Lung (tissue), 11 donors: ENCODE measurements at regions not wholly inside any gene's neighbourhood (a gene's known extent, or its start where the extent isn't known, plus 50 kb on each side); places are given as distances from the start of the nearest gene placed in this dataset.

ENCODE experiments used
- ATAC-seq: fragments of 200-7000 bp; cut with Tn5 transposase; one replicate; pipeline ENCODE4 v1.9.1; 2020; ENCODE audit warnings: moderate number of reproducible peaks; ENCODE audit not compliant: insufficient read depth, low FRiP score
- DNase-seq, 3 donors: peaks; one replicate each; pipeline ENCODE4 v3.0.0-alpha.2; 2013 to 2017
- H3K27ac ChIP-seq, 2 donors: one replicate each; pipeline ENCODE4 v1.5.1; 2013; ENCODE audit warnings: mild to moderate bottlenecking in 2 of 2, moderate library complexity in 2 of 2, control low read depth in 1 of 2, inconsistent platforms in 1 of 2, low read depth in 1 of 2, low read length in 1 of 2
- H3K27me3 ChIP-seq, 3 donors: one replicate each; pipeline ENCODE4 v1.5.1; 2013; ENCODE audit warnings: low read length in 2 of 3; ENCODE audit not compliant: control insufficient read depth in 3 of 3, insufficient read depth in 3 of 3
- H3K36me3 ChIP-seq, 4 donors: one replicate each; pipeline ENCODE4 v1.5.1; 2013; ENCODE audit warnings: low read length in 4 of 4, mild to moderate bottlenecking in 1 of 4, moderate library complexity in 1 of 4; ENCODE audit not compliant: control insufficient read depth in 4 of 4, insufficient read depth in 4 of 4
- H3K4me1 ChIP-seq, 5 donors: one replicate each; pipeline ENCODE4 v1.5.1; 2013; ENCODE audit warnings: low read length in 5 of 5, mild to moderate bottlenecking in 2 of 5, moderate library complexity in 1 of 5; ENCODE audit not compliant: control insufficient read depth in 5 of 5, insufficient read depth in 5 of 5
- H3K4me3 ChIP-seq: one replicate; pipeline ENCODE4 v1.5.1; 2013; ENCODE audit warnings: mild to moderate bottlenecking, control low read depth, moderate library complexity
- H3K9ac ChIP-seq, 2 donors: one replicate each; pipeline ENCODE4 v1.5.1; 2013; ENCODE audit warnings: low read length in 2 of 2, control low read depth in 1 of 2; ENCODE audit not compliant: insufficient read depth in 1 of 2
- H3K9me3 ChIP-seq, 4 donors: one replicate each; pipeline ENCODE4 v1.5.1; 2013; ENCODE audit warnings: low read length in 3 of 4, mild to moderate bottlenecking in 1 of 4, moderate library complexity in 1 of 4; ENCODE audit not compliant: control insufficient read depth in 4 of 4, insufficient read depth in 3 of 4
- WGBS, 2 donors: extraction: QIAGEN DNeasy Blood & Tissue Kit; methylation state at CpG; one replicate each; pipeline ENCODE4 v1.1.7; 2013; 5-methylcytosine and 5-hydroxymethylcytosine counted together
- TF ChIP-seq, protein P1 (sequence below): IDR thresholded peaks from 2 replicates; pipeline ENCODE4 v1.5.1; 2012; ENCODE audit warnings: mild to moderate bottlenecking; ENCODE audit errors: control extremely low read depth, extremely low read depth
- donor health status: control.
- donor health status: control.
- donor health status: Bipolar disorder and iron deficiency.
- donor health status: healthy.
- donor health status: DM: yes; HTN: yes; CAD: no.

DNA sequence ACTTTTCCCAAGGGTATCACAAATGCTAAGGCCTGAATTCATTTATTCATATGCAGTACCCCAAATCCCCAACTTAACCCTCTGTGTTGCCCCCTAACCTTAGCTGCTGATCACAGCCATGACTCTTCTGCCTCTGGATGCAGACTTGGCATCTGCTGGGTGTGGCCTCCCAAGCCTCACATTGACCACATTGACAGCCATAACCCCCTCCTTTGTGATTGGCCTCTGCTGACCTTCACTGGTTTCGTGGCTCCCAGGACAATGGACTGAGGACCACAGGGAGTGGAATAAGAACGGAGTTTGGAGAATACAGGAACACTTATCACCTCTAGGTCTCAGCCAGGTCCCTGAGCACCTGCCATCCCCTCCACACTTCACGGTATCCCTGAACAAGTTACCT, 123.6 kb upstream of the CPEB2 start:
- Histone ChIP-seq H3K9me3 (no peaks in the 10 kb centered on the region), H3K27ac (no peak overlapping the region), H3K9ac (no peak overlapping the region), H3K36me3 (no peaks in the 10 kb centered on the region), H3K27me3 (no peaks in the 10 kb centered on the region), H3K4me1 (peaks cover 0 to 8% (median 4%) of the 10 kb centered on the region in 5 donors), H3K4me3 (no peak overlapping the region)
- 96% methylated on average over 3 of the region's 3 CpGs for WGBS, 2 donors
- ATAC-seq = no peak
- DNase-seq = no peak
- TF ChIP-seq, protein P1, sequence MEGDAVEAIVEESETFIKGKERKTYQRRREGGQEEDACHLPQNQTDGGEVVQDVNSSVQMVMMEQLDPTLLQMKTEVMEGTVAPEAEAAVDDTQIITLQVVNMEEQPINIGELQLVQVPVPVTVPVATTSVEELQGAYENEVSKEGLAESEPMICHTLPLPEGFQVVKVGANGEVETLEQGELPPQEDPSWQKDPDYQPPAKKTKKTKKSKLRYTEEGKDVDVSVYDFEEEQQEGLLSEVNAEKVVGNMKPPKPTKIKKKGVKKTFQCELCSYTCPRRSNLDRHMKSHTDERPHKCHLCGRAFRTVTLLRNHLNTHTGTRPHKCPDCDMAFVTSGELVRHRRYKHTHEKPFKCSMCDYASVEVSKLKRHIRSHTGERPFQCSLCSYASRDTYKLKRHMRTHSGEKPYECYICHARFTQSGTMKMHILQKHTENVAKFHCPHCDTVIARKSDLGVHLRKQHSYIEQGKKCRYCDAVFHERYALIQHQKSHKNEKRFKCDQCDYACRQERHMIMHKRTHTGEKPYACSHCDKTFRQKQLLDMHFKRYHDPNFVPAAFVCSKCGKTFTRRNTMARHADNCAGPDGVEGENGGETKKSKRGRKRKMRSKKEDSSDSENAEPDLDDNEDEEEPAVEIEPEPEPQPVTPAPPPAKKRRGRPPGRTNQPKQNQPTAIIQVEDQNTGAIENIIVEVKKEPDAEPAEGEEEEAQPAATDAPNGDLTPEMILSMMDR = no peak

- H3K27me3 ChIP-seq = no peaks in the 10 kb centered on the region
- TF ChIP-seq, protein P1 = no peak
- DNase-seq (no peak), ATAC-seq (no peak)
- no peak overlapping the region for H3K4me3 ChIP-seq
- H3K4me1 ChIP-seq = peaks cover 0 to 8% (median 4%) of the 10 kb centered on the region in 5 donors
- no peaks in the 10 kb centered on the region for H3K36me3 ChIP-seq
- H3K27ac ChIP-seq = no peak overlapping the region
- 84 to 92% methylated on average over 7 of the region's 7 CpGs for WGBS, 2 donors
- no peak overlapping the region for H3K9ac ChIP-seq
- no peaks in the 10 kb centered on the region for H3K9me3 ChIP-seq
Measured at GRCh38 chr4:14879683-14880082, 122.6 kb upstream of the CPEB2 start.

GRCh38 chr4:14880805-14881204, 121.5 kb upstream of the CPEB2 start:
- H3K27me3 ChIP-seq = no peaks in the 10 kb centered on the region
- TF ChIP-seq, protein P1 = no peak
- DNase-seq = no peak
- H3K27ac ChIP-seq = no peak overlapping the region
- peaks cover 0 to 8% (median 4%) of the 10 kb centered on the region in 5 donors for H3K4me1 ChIP-seq
- H3K9me3 ChIP-seq = no peaks in the 10 kb centered on the region
- no peak for ATAC-seq
- H3K9ac ChIP-seq = no peak overlapping the region
- H3K4me3 ChIP-seq = no peak overlapping the region
- no peaks in the 10 kb centered on the region for H3K36me3 ChIP-seq
- 89 to 90% methylated on average over 2 of the region's 2 CpGs for WGBS, 2 donors

GRCh38 chr4:14883166-14883565, 119.1 kb upstream of the CPEB2 start:
- 95 to 96% methylated on average over 3 of the region's 3 CpGs for WGBS, 2 donors
- Histone ChIP-seq H3K9me3 (no peaks in the 10 kb centered on the region), H3K27ac (no peak overlapping the region), H3K4me1 (no peaks in the 10 kb centered on the region), H3K27me3 (no peaks in the 10 kb centered on the region), H3K9ac (no peak overlapping the region), H3K4me3 (no peak overlapping the region), H3K36me3 (no peaks in the 10 kb centered on the region)
- DNase-seq (no peak), ATAC-seq (no peak)
- TF ChIP-seq, protein P1 = no peak
